NCI-H82 treated with DMSO at 0.1 percent for 48 hours (cell line): ENCODE measurements at regions not wholly inside any gene's neighbourhood (a gene's known extent, or its start where the extent isn't known, plus 50 kb on each side); places are given as distances from the start of the nearest gene placed in this dataset.
"Not testable (repeated sequence)": the region's sequence is repeated elsewhere in the genome, so short reads cannot be mapped to it uniquely, and the experiment has no call there.

ENCODE experiments used
- DNase-seq: peaks from one replicate; lab custom pipeline; 2025; ENCODE audit not compliant: unreplicated experiment; lab: John Stamatoyannopoulos, UW

- DNase-seq = no peak
Measured at GRCh38 chrX:54615109-54615508, 85.1 kb downstream of the GNL3L start.

- DNase-seq = no peak
Measured at GRCh38 chrX:54633641-54634040, 103.6 kb downstream of the GNL3L start.

- DNase-seq = no peak
Measured at GRCh38 chrX:54639018-54639345, 109.0 kb downstream of the GNL3L start.

GRCh38 chrX:54639346-54640102, 109.5 kb downstream of the GNL3L start:
- DNase-seq = peak; percentile 92

GRCh38 chrX:54640103-54640690, 110.2 kb downstream of the GNL3L start:
- DNase-seq = no peak

GRCh38 chrX:54640736-54641135, 110.7 kb downstream of the GNL3L start:
- DNase-seq = no peak

- DNase-seq = peak; percentile 0
Measured at GRCh38 chrX:54641530-54641929, 111.5 kb downstream of the GNL3L start.

GRCh38 chrX:54647607-54648006, 117.6 kb downstream of the GNL3L start:
- not testable (repeated sequence) for DNase-seq

- DNase-seq = no peak
Measured at GRCh38 chrX:54659547-54659946, 129.5 kb downstream of the GNL3L start.

- no peak for DNase-seq
Measured at GRCh38 chrX:54675762-54676161, 122.3 kb downstream of the ITIH6 start.

GRCh38 chrX:54695231-54695630, 102.8 kb downstream of the ITIH6 start:
- no peak for DNase-seq

GRCh38 chrX:54695816-54696487, 102.1 kb downstream of the ITIH6 start:
- DNase-seq = no peak
